ENCODE measurements at regions not wholly inside any gene's neighbourhood (a gene's known extent, or its start where the extent isn't known, plus 50 kb on each side); places are given as distances from the start of the nearest gene placed in this dataset.

DNA sequence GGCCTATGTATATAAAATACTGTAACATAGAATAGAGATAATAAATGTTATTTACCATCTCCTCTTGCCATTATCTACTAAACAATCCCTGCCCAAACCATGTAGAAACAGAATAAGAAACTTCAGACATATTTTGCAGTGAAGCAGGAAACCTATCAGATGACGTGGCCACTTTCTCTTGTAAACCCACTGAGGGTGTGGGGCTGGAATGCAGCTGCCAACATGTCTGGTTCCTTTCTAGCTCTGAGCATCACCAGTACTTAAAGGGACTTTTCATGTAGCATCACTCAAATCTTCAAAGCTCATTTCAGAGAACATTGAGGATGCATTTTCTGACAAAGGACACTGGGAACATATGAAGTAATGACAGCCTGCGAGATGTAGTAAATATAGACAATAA lies 251.8 kb downstream of the LPIN1 start:
- Histone ChIP-seq H4K20me1 (ENCODE audit: control insufficient read depth, insufficient read depth, low read depth, low read length) (no peaks in the 10 kb centered on the region), H3K4me2 (ENCODE audit: low read length) (no peak overlapping the region), H3K9me2 (replicated peaks; ENCODE audit: control insufficient read depth, low read length) (no peaks in the 10 kb centered on the region), H3K4me3 (ENCODE audit: low read length) (no peak overlapping the region), H3F3A (ENCODE audit: control insufficient read depth, insufficient read depth) (no peaks in the 10 kb centered on the region), H3K36me3 (ENCODE audit: control insufficient read depth, low read length) (no peaks in the 10 kb centered on the region), H3K27me3 (ENCODE audit: control insufficient read depth, low read length) (no peaks in the 10 kb centered on the region), H3K4me1 (ENCODE audit: control insufficient read depth, low read length) (peaks cover 17% of the 10 kb centered on the region), H3K79me2 (ENCODE audit: control insufficient read depth, low read length) (no peaks in the 10 kb centered on the region), H3K9me3 (ENCODE audit: control insufficient read depth, insufficient read depth, low read length) (no peaks in the 10 kb centered on the region), H3K27ac (ENCODE audit: low read depth, low read length) (no peak overlapping the region)
- no peak for TF ChIP-seq EZH2phosphoT487 (IDR thresholded peaks at IDR 0.05; ENCODE audit: borderline replicate concordance, low read length)
- TF ChIP-seq, protein P1, sequence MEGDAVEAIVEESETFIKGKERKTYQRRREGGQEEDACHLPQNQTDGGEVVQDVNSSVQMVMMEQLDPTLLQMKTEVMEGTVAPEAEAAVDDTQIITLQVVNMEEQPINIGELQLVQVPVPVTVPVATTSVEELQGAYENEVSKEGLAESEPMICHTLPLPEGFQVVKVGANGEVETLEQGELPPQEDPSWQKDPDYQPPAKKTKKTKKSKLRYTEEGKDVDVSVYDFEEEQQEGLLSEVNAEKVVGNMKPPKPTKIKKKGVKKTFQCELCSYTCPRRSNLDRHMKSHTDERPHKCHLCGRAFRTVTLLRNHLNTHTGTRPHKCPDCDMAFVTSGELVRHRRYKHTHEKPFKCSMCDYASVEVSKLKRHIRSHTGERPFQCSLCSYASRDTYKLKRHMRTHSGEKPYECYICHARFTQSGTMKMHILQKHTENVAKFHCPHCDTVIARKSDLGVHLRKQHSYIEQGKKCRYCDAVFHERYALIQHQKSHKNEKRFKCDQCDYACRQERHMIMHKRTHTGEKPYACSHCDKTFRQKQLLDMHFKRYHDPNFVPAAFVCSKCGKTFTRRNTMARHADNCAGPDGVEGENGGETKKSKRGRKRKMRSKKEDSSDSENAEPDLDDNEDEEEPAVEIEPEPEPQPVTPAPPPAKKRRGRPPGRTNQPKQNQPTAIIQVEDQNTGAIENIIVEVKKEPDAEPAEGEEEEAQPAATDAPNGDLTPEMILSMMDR (IDR thresholded peaks at IDR 0.05; ENCODE audit: low read depth, low read length, poor library complexity, severe bottlenecking): no peak

DNA sequence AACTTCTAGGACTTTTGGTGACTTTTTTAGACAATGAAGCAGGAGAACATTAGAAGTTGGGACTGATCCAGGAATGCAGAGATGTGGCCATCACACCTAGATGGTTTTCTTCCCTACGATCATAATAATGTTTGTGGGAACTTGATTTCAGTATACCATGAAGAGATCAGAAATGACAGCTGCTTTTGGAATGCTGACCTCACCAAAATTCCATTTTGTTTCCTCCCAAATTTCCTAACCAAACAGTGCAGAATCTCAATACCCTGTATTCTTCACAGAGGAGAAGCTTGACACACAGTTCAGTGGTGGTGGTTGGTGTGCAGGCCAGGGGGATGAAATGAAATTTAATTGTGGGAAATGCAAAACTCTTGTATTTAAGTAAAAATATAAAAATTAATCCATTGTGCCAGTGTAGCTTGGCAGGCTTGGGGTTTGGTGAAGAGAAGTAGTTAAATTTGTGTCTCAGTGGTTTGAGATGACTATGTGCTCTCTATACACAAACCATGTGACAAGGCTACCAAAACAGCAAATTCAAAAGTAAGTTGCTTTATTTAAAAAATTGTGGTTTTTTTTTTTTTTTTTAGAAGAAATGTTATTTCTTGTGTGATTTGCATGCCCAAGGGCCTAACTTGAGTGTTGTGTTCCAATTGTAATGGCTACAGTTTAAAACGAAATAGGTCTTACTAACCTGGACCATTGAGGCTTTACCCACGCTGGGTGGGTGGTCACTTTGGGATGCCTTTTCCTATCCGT lies 252.4 kb downstream of the LPIN1 start:
- H3K36me3 ChIP-seq (ENCODE audit: control insufficient read depth, low read length): no peaks in the 10 kb centered on the region
- H3K9me2 ChIP-seq (replicated peaks; ENCODE audit: control insufficient read depth, low read length): no peaks in the 10 kb centered on the region
- H3K27me3 ChIP-seq (ENCODE audit: control insufficient read depth, low read length): no peaks in the 10 kb centered on the region
- no peaks in the 10 kb centered on the region for H4K20me1 ChIP-seq (ENCODE audit: control insufficient read depth, insufficient read depth, low read depth, low read length)
- H3K79me2 ChIP-seq (ENCODE audit: control insufficient read depth, low read length): no peaks in the 10 kb centered on the region
- no peaks in the 10 kb centered on the region for H3F3A ChIP-seq (ENCODE audit: control insufficient read depth, insufficient read depth)
- H3K4me3 ChIP-seq (ENCODE audit: low read length): no peak overlapping the region
- H3K4me2 ChIP-seq (ENCODE audit: low read length): 0 out of 2 replicates have a peak overlapping the region, but pooled peaks have one; percentile 22
- no peak for TF ChIP-seq EZH2phosphoT487 (IDR thresholded peaks at IDR 0.05; ENCODE audit: borderline replicate concordance, low read length)
- TF ChIP-seq, protein P1 (IDR thresholded peaks at IDR 0.05; ENCODE audit: low read depth, low read length, poor library complexity, severe bottlenecking): no peak
- H3K9me3 ChIP-seq (ENCODE audit: control insufficient read depth, insufficient read depth, low read length): no peaks in the 10 kb centered on the region
- H3K4me1 ChIP-seq (ENCODE audit: control insufficient read depth, low read length): peaks cover 17% of the 10 kb centered on the region
- H3K27ac ChIP-seq (ENCODE audit: low read depth, low read length): no peak overlapping the region

DNA sequence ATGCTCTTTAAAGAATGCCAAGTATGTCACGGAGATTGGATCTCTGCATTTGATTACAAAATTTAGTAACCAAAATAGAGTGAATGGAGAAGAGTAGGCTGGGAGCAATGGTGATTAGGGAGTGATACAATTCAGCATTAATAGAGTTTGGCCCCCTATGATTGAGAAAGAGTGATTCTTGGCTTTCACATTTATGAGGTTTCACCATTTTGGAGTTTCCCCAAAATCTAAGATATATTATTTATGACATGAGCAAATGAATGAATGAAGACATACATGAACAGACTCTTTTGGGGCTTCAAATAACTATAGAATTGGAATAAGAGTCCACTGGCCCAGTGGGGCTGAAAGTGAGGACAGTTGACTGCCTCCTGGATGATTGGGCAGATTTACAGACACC lies 255.2 kb downstream of the LPIN1 start:
- no peaks in the 10 kb centered on the region for H3F3A ChIP-seq (ENCODE audit: control insufficient read depth, insufficient read depth)
- H3K79me2 ChIP-seq (ENCODE audit: control insufficient read depth, low read length): no peaks in the 10 kb centered on the region
- H3K4me2 ChIP-seq (ENCODE audit: low read length): no peak overlapping the region
- H3K4me3 ChIP-seq (ENCODE audit: low read length): no peak overlapping the region
- H3K9me3 ChIP-seq (ENCODE audit: control insufficient read depth, insufficient read depth, low read length): no peaks in the 10 kb centered on the region
- H3K36me3 ChIP-seq (ENCODE audit: control insufficient read depth, low read length): no peaks in the 10 kb centered on the region
- H3K27me3 ChIP-seq (ENCODE audit: control insufficient read depth, low read length): no peaks in the 10 kb centered on the region
- no peaks in the 10 kb centered on the region for H4K20me1 ChIP-seq (ENCODE audit: control insufficient read depth, insufficient read depth, low read depth, low read length)
- H3K4me1 ChIP-seq (ENCODE audit: control insufficient read depth, low read length): peaks cover 30% of the 10 kb centered on the region
- no peaks in the 10 kb centered on the region for H3K9me2 ChIP-seq (replicated peaks; ENCODE audit: control insufficient read depth, low read length)
- TF ChIP-seq, protein P1 (IDR thresholded peaks at IDR 0.05; ENCODE audit: low read depth, low read length, poor library complexity, severe bottlenecking): no peak
- no peak for TF ChIP-seq EZH2phosphoT487 (IDR thresholded peaks at IDR 0.05; ENCODE audit: borderline replicate concordance, low read length)
- H3K27ac ChIP-seq (ENCODE audit: low read depth, low read length): no peak overlapping the region
